K562 (cell line): ENCODE measurements at regions not wholly inside any gene's neighbourhood (a gene's known extent, or its start where the extent isn't known, plus 50 kb on each side); places are given as distances from the start of the nearest gene placed in this dataset.

Source experiments
- BRCA1 ChIP-seq, 2 experiments: fragments of 450-650 bp in 1 of 2; sonication (generic) in 1 of 2; formaldehyde crosslinking in 1 of 2; IDR thresholded peaks; 2 replicates each; pipeline versions ENCODE4 v1.5.0 to v1.6.1; 2017 to 2020; ENCODE audit warnings: mild to moderate bottlenecking in 1 of 2, missing genetic modification reagents in 1 of 2
- ETS2 ChIP-seq: IDR thresholded peaks from 2 replicates; pipeline ENCODE4 v1.6.1; 2016; ENCODE audit warnings: borderline replicate concordance, missing genetic modification characterization, mild to moderate bottlenecking, moderate library complexity, missing compliant biosample characterization; ENCODE audit not compliant: poor library complexity, severe bottlenecking
- POLR2AphosphoS5 ChIP-seq: IDR thresholded peaks from 2 replicates; pipeline ENCODE4 v1.6.1; 2011; ENCODE audit warnings: mild to moderate bottlenecking, low read depth, low read length, moderate library complexity; ENCODE audit not compliant: control insufficient read depth, insufficient read depth
- TEAD4 ChIP-seq, 2 experiments: sonication (generic) in 1 of 2; formaldehyde crosslinking in 1 of 2; IDR thresholded peaks; 2 replicates each; pipeline versions ENCODE4 v1.6.1 to v1.8.0; 2012 to 2022; ENCODE audit warnings: borderline replicate concordance in 1 of 2, inconsistent platforms in 1 of 2, low read length in 1 of 2, mild to moderate bottlenecking in 1 of 2, missing genetic modification reagents in 1 of 2
- ZNF232 ChIP-seq: sonication (generic); formaldehyde crosslinking; IDR thresholded peaks from 2 replicates; pipeline ENCODE4 v1.8.0; 2022; ENCODE audit warnings: mild to moderate bottlenecking, missing genetic modification reagents

GRCh38 chr7:52323202-52323746, 712.2 kb upstream of the POM121L12 start:
- TF ChIP-seq POLR2AphosphoS5 (no peak), TEAD4 (IDR thresholded peaks at IDR 0.05; ENCODE audit: low read length) (no peak), TEAD4 (CRISPR knock-in tag; IDR thresholded peaks at IDR 0.05; ENCODE audit: borderline replicate concordance) (no peak), BRCA1 (IDR thresholded peaks at IDR 0.05) (no peak), BRCA1 (CRISPR knock-in tag; IDR thresholded peaks at IDR 0.05) (no peak), ETS2 (tag) (no peak), ZNF232 (no peak)
